Upper lobe of right lung (tissue), 1 donor: ENCODE measurements at regions not wholly inside any gene's neighbourhood (a gene's known extent, or its start where the extent isn't known, plus 50 kb on each side); places are given as distances from the start of the nearest gene placed in this dataset.

Experiments
- ATAC-seq: fragments of 200-7000 bp; cut with Tn5 transposase; one replicate; pipeline ENCODE4 v1.9.1; 2020; ENCODE audit warnings: mild to moderate bottlenecking, moderate library complexity
- DNase-seq: peaks from one replicate; pipeline ENCODE4 v3.0.0-alpha.2; 2020
- H3K27ac ChIP-seq: fragments of 200-600 bp; one replicate; pipeline ENCODE4 v1.8.0; 2022
- H3K27me3 ChIP-seq: fragments of 200-600 bp; one replicate; pipeline ENCODE4 v1.8.0; 2022; ENCODE audit warnings: mild to moderate bottlenecking
- H3K36me3 ChIP-seq: fragments of 200-600 bp; one replicate; pipeline ENCODE4 v1.8.0; 2022
- H3K4me1 ChIP-seq: fragments of 200-600 bp; one replicate; pipeline ENCODE4 v1.8.0; 2022
- H3K4me3 ChIP-seq: fragments of 200-600 bp; one replicate; pipeline ENCODE4 v1.8.0; 2022; ENCODE audit warnings: mild to moderate bottlenecking
- H3K9me3 ChIP-seq: fragments of 200-600 bp; one replicate; pipeline ENCODE4 v1.8.0; 2022
- CTCF ChIP-seq: fragments of 200-600 bp; IDR thresholded peaks from one replicate; pipeline ENCODE4 v1.8.0; 2022; ENCODE audit warnings: antibody characterized with exemption
- intact Hi-C: fragments of 100-400 bp; cut with DNase I; formaldehyde crosslinking; loops from one replicate; pipeline ENCODE4 v1.11.0; 2022
- donor health status: DM: no; HTN: yes; CAD: no; lungs with severe emphysema.

GRCh38 chr2:42930025-42930581 lies 137.7 kb upstream of the HAAO start:
- DNase-seq (peak; percentile 51), ATAC-seq (no peak)
- Histone ChIP-seq H3K9me3 (no peaks in the 10 kb centered on the region), H3K27ac (peak overlapping the region; percentile 86), H3K4me1 (peaks cover 68% of the 10 kb centered on the region), H3K27me3 (no peaks in the 10 kb centered on the region), H3K4me3 (no peak overlapping the region), H3K36me3 (no peaks in the 10 kb centered on the region)
- TF ChIP-seq CTCF, result no peak
- intact Hi-C loops, result no loop called here

- intact Hi-C loops, result no loop called here
- no peaks in the 10 kb centered on the region for H3K9me3 ChIP-seq
- ATAC-seq (no peak), DNase-seq (peak; percentile 46)
- H3K36me3 ChIP-seq, result no peaks in the 10 kb centered on the region
- no peak for TF ChIP-seq CTCF
- no peak overlapping the region for H3K4me3 ChIP-seq
- H3K27ac ChIP-seq, result peak overlapping the region; percentile 86
- H3K27me3 ChIP-seq, result no peaks in the 10 kb centered on the region
- peaks cover 74% of the 10 kb centered on the region for H3K4me1 ChIP-seq
Observed at GRCh38 chr2:42929546-42930024, 137.2 kb upstream of the HAAO start.

- peak; percentile 23 for TF ChIP-seq CTCF
- no peaks in the 10 kb centered on the region for H3K36me3 ChIP-seq
- H3K4me3 ChIP-seq, result no peak overlapping the region
- peak overlapping the region; percentile 86 for H3K27ac ChIP-seq
- H3K27me3 ChIP-seq, result no peaks in the 10 kb centered on the region
- no peak for ATAC-seq
- intact Hi-C loops, result no loop called here
- H3K4me1 ChIP-seq, result peaks cover 77% of the 10 kb centered on the region
- peak; percentile 57 for DNase-seq
- H3K9me3 ChIP-seq, result no peaks in the 10 kb centered on the region
Observed at GRCh38 chr2:42928692-42929545, 136.5 kb upstream of the HAAO start.

GRCh38 chr2:42928161-42928691 lies 135.8 kb upstream of the HAAO start:
- intact Hi-C loops, result no loop called here

More at GRCh38 chr2:42928161-42928691, 135.8 kb upstream of the HAAO start:
- Histone ChIP-seq H3K4me3 (no peak overlapping the region), H3K36me3 (no peaks in the 10 kb centered on the region), H3K4me1 (peaks cover 80% of the 10 kb centered on the region), H3K27ac (peak overlapping the region; percentile 86), H3K9me3 (no peaks in the 10 kb centered on the region), H3K27me3 (no peaks in the 10 kb centered on the region)
- DNase-seq (no peak), ATAC-seq (no peak)
- no peak for TF ChIP-seq CTCF
